Kidney (tissue), 13 donors: ENCODE measurements at regions not wholly inside any gene's neighbourhood (a gene's known extent, or its start where the extent isn't known, plus 50 kb on each side); places are given as distances from the start of the nearest gene placed in this dataset.
"Not testable (repeated sequence)": the region's sequence is repeated elsewhere in the genome, so short reads cannot be mapped to it uniquely, and the experiment has no call there.

Experiments used
- DNase-seq, 5 donors: peaks; one replicate each; pipeline ENCODE4 v3.0.0-alpha.2; 2013 to 2020
- FAIRE-seq: peaks from 2 replicates; lab custom pipeline; 2012; peaks lifted over from hg19 to GRCh38; lab: Jason Lieb, UNC
- H3K27ac ChIP-seq, 2 donors: one replicate each; pipeline ENCODE4 v1.7.0; 2013; ENCODE audit warnings: low read depth in 2 of 2, low read length in 2 of 2, inconsistent platforms in 1 of 2
- H3K27me3 ChIP-seq: one replicate; pipeline ENCODE4 v1.7.1; 2013; ENCODE audit warnings: low read length, inconsistent platforms; ENCODE audit not compliant: control insufficient read depth, insufficient read depth
- H3K36me3 ChIP-seq, 3 donors: one replicate each; pipeline versions ENCODE4 v1.7.0 to v1.7.1; 2013; ENCODE audit warnings: low read length in 3 of 3, control low read depth in 1 of 3, inconsistent platforms in 1 of 3; ENCODE audit not compliant: insufficient read depth in 3 of 3, control insufficient read depth in 2 of 3
- H3K4me1 ChIP-seq, 3 donors: one replicate each; pipeline versions ENCODE4 v1.7.0 to v1.7.1; 2013; ENCODE audit warnings: low read length in 3 of 3, inconsistent platforms in 1 of 3, low read depth in 1 of 3; ENCODE audit not compliant: control insufficient read depth in 2 of 3, insufficient read depth in 2 of 3
- H3K4me3 ChIP-seq, 3 donors: one replicate each; pipeline versions ENCODE4 v1.7.0 to v1.8.1; 2013; ENCODE audit warnings: low read length in 3 of 3, control low read depth in 1 of 3, inconsistent platforms in 1 of 3
- H3K9ac ChIP-seq, 3 donors: one replicate each; pipeline versions ENCODE4 v1.7.0 to v1.7.1; 2013; ENCODE audit warnings: low read length in 3 of 3, control low read depth in 1 of 3, inconsistent platforms in 1 of 3
- H3K9me3 ChIP-seq, 3 donors: one replicate each; pipeline versions ENCODE4 v1.7.0 to v1.7.1; 2013; ENCODE audit warnings: low read length in 3 of 3, control low read depth in 1 of 3, inconsistent platforms in 1 of 3; ENCODE audit not compliant: control insufficient read depth in 2 of 3, insufficient read depth in 1 of 3
- intact Hi-C: fragments of 100-400 bp; cut with DNase I; formaldehyde crosslinking; loops from one replicate; pipeline ENCODE4 v1.11.1; 2022
- TF ChIP-seq, protein P1 (sequence below): IDR thresholded peaks from 3 replicates; pipeline ENCODE4 v1.5.1; 2012; ENCODE audit warnings: mild to moderate bottlenecking, moderate library complexity, borderline replicate concordance; ENCODE audit not compliant: insufficient read depth; ENCODE audit errors: extremely low read depth
- donor health status: control.
- donor health status: control.
- donor health status: control.
- donor health status: control.
- donor health status: control.
- donor health status: DM: yes; HTN: yes; CAD: no.
- donor health status: Normal renal cell carcinoma (clear cell type).

DNA sequence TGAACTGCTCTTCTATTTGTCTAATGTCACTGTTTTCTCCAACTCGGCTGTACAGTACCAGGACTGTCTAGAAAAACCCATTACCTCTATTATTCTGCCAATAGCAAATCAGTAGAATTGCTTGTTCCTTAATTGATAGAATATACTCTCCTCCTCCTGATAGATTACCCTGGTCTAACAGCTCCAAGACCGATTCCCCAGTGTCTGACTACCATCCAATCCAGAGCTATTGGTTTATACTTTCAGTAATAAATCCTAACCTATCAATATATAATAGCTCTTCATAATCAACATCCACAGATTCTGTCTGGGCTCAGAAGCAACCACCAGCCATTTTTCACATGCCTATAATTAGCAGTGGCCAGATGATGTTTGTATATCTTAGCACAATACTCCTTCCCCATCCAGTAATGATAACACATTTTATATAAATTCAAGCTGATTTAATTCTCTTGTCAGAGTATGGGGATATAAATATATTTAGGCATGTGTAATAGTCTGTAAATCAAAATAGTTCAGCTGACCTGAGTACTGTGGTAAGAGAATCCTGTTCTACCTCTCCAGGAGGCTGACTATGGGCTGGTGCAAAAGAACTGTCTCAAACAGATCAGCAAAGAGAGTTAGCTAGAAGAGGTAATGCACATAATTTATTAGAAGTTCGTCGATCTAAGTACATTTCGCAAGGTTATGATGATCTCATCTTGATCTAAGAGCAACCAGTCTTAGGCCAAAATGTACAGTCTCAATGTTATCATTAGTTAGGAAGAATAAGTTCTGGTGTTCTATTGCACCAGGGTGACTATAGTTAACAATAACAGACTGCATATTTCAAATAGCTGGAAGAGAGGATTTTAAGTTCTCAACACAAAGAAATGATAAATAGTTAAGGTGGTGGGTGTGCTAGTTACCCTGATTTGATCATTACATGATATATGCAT lies 193.4 kb downstream of the SHOX2 start:
- intact Hi-C loops, result no loop called here
- H3K4me1 ChIP-seq, result no peaks in the 10 kb centered on the region
- no peak for FAIRE-seq

DNA sequence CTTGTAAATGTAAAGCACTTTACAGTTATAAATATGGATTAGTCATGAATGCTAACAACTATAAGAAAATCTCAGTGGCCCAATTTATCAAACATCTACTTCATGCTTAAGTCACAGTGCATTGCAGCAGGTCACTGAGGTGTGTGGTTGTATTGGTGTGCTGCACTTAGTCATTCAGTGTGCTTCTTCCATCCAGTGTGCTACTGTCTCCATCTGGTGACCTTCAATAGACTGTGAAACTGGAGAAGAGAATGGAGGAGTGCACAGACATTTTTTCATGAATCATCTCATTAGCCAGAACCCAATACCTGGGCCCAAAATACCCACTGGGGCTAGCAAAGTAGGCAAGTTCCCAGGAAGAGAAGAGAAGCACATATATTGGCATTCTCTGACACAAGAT lies 199.6 kb downstream of the SHOX2 start:
- H3K9me3 ChIP-seq, result peaks cover 0 to 5% (median 0%) of the 10 kb centered on the region in 3 donors
- no peaks in the 10 kb centered on the region for H3K36me3 ChIP-seq
- intact Hi-C loops, result no loop called here
- TF ChIP-seq, protein P1, sequence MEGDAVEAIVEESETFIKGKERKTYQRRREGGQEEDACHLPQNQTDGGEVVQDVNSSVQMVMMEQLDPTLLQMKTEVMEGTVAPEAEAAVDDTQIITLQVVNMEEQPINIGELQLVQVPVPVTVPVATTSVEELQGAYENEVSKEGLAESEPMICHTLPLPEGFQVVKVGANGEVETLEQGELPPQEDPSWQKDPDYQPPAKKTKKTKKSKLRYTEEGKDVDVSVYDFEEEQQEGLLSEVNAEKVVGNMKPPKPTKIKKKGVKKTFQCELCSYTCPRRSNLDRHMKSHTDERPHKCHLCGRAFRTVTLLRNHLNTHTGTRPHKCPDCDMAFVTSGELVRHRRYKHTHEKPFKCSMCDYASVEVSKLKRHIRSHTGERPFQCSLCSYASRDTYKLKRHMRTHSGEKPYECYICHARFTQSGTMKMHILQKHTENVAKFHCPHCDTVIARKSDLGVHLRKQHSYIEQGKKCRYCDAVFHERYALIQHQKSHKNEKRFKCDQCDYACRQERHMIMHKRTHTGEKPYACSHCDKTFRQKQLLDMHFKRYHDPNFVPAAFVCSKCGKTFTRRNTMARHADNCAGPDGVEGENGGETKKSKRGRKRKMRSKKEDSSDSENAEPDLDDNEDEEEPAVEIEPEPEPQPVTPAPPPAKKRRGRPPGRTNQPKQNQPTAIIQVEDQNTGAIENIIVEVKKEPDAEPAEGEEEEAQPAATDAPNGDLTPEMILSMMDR, result no peak
- H3K4me3 ChIP-seq, result no peak overlapping the region
- H3K9ac ChIP-seq, result no peak overlapping the region
- no peaks in the 10 kb centered on the region for H3K27me3 ChIP-seq
- H3K27ac ChIP-seq, result no peak overlapping the region
- FAIRE-seq (no peak), DNase-seq (no peak)
- H3K4me1 ChIP-seq, result no peaks in the 10 kb centered on the region

More for the DNA sequence above, 193.4 kb downstream of the SHOX2 start:
- no peak overlapping the region for H3K27ac ChIP-seq
- H3K9me3 ChIP-seq, result no peaks in the 10 kb centered on the region
- no peak for DNase-seq
- no peak overlapping the region for H3K9ac ChIP-seq
- no peaks in the 10 kb centered on the region for H3K36me3 ChIP-seq
- H3K27me3 ChIP-seq, result no peaks in the 10 kb centered on the region
- TF ChIP-seq, protein P1, result no peak
- H3K4me3 ChIP-seq, result no peak overlapping the region

DNA sequence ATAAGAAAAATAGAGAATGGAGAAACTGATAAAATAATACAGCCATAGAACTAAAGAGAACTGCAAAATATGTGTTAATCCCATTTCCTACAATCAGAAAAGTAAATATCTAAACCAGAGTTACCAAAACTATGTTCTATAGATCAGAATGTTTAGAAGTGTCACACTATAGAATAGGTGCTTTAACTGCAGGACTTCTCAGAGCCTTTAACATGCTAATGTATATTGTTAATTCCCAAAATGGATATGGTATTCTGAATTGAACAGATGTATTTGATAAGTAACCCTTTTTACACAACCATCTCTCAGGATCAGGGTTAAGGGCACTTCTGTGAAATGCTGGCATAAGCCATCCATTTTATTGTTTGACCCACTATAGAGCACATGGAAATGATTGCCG lies 200.3 kb downstream of the SHOX2 start:
- Histone ChIP-seq H3K9me3 (peaks cover 0 to 5% (median 0%) of the 10 kb centered on the region in 3 donors), H3K27me3 (no peaks in the 10 kb centered on the region), H3K27ac (no peak overlapping the region), H3K4me3 (no peak overlapping the region), H3K4me1 (no peaks in the 10 kb centered on the region), H3K9ac (no peak overlapping the region), H3K36me3 (no peaks in the 10 kb centered on the region)
- FAIRE-seq, result no peak
- DNase-seq, result no peak
- TF ChIP-seq, protein P1, result no peak
- intact Hi-C loops, result no loop called here

DNA sequence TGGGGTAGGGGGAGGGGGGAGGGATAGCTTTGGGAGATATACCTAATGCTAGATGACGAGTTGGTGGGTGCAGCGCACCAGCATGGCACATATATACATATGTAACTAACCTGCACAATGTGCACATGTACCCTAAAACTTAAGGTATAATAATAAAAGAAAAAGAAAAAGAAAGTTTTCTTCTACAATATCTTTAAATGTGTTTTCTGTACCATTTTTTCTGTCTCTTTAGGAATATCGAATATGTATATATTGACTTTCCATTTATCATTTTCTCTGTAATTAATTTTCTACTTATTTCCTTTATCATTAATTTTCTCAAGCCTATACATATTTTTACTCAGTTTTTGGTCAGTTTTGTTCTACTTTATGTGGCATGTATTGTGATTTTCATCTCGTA lies 203.5 kb downstream of the SHOX2 start:
- H3K36me3 ChIP-seq, H3K4me3 ChIP-seq, H3K9me3 ChIP-seq, intact Hi-C loops, H3K27me3 ChIP-seq, DNase-seq, H3K27ac ChIP-seq, H3K9ac ChIP-seq, FAIRE-seq, H3K4me1 ChIP-seq: not testable (repeated sequence)
